H9 (cell line): ENCODE measurements at regions not wholly inside any gene's neighbourhood (a gene's known extent, or its start where the extent isn't known, plus 50 kb on each side); places are given as distances from the start of the nearest gene placed in this dataset.
A peak's percentile ranks its signal among the peaks of the same experiment; 100 is the strongest.

Experiments
- DNase-seq: peaks from one replicate; pipeline ENCODE4 v3.0.0-alpha.2; 2017
- H2AFZ ChIP-seq: one replicate; pipeline ENCODE4 v1.6.1; 2013; ENCODE audit warnings: mild to moderate bottlenecking, low read length, control low read depth, moderate library complexity
- H2AK5ac ChIP-seq: 2 replicates; pipeline ENCODE4 v1.6.1; 2013; ENCODE audit warnings: low read length, control low read depth, mixed read lengths; ENCODE audit not compliant: insufficient read length
- H2BK120ac ChIP-seq: one replicate; pipeline ENCODE4 v1.6.1; 2013; ENCODE audit warnings: low read depth, mild to moderate bottlenecking, low read length, control low read depth, inconsistent platforms; ENCODE audit not compliant: poor library complexity, severe bottlenecking
- H2BK12ac ChIP-seq: 2 replicates; pipeline ENCODE4 v1.6.1; 2013; ENCODE audit warnings: low read length, control low read depth, mixed read lengths, low read depth; ENCODE audit not compliant: insufficient read length
- H2BK15ac ChIP-seq: 2 replicates; pipeline ENCODE4 v1.6.1; 2013; ENCODE audit warnings: low read depth, low read length, control low read depth
- H2BK20ac ChIP-seq: one replicate; pipeline ENCODE4 v1.6.1; 2013; ENCODE audit warnings: low read depth, mild to moderate bottlenecking, low read length, control low read depth, inconsistent platforms; ENCODE audit not compliant: poor library complexity, severe bottlenecking
- H2BK5ac ChIP-seq: 2 replicates; pipeline ENCODE4 v1.6.1; 2013; ENCODE audit warnings: low read length, control low read depth, mixed read lengths; ENCODE audit not compliant: insufficient read length
- H3K14ac ChIP-seq: 2 replicates; pipeline ENCODE4 v1.6.1; 2013; ENCODE audit warnings: low read length, control low read depth; ENCODE audit not compliant: insufficient read depth
- H3K18ac ChIP-seq: 2 replicates; pipeline ENCODE4 v1.6.1; 2013; ENCODE audit warnings: low read depth, mild to moderate bottlenecking, mixed read lengths, low read length, control low read depth; ENCODE audit not compliant: insufficient read length
- H3K23ac ChIP-seq: 2 replicates; pipeline ENCODE4 v1.6.1; 2013; ENCODE audit warnings: low read length, control low read depth, mixed read lengths, low read depth; ENCODE audit not compliant: insufficient read length
- H3K23me2 ChIP-seq: 2 replicates; pipeline ENCODE4 v1.6.1; 2013; ENCODE audit warnings: low read depth, mild to moderate bottlenecking, mixed read lengths, low read length, control low read depth; ENCODE audit not compliant: insufficient read length, poor library complexity, severe bottlenecking
- H3K27ac ChIP-seq: 2 replicates; pipeline ENCODE4 v1.5.1; 2013; ENCODE audit warnings: low read length, control low read depth, mixed read lengths, low read depth; ENCODE audit not compliant: insufficient read length
- H3K27me3 ChIP-seq: 2 replicates; pipeline ENCODE4 v1.6.1; 2013; ENCODE audit warnings: low read length, control low read depth, inconsistent platforms; ENCODE audit not compliant: insufficient read depth
- H3K4ac ChIP-seq: 2 replicates; pipeline ENCODE4 v1.6.1; 2013; ENCODE audit warnings: low read depth, mild to moderate bottlenecking, control low read depth, inconsistent platforms, low read length, moderate library complexity
- H3K4me1 ChIP-seq: 2 replicates; pipeline ENCODE4 v1.6.1; 2013; ENCODE audit warnings: low read length, control low read depth, inconsistent platforms; ENCODE audit not compliant: insufficient read depth
- H3K4me2 ChIP-seq: 2 replicates; pipeline ENCODE4 v1.6.1; 2013; ENCODE audit warnings: low read length, control low read depth, mixed read lengths; ENCODE audit not compliant: insufficient read length, insufficient read depth
- H3K56ac ChIP-seq: 2 replicates; pipeline ENCODE4 v1.6.1; 2013; ENCODE audit warnings: low read depth, mild to moderate bottlenecking, mixed read lengths, low read length, control low read depth; ENCODE audit not compliant: insufficient read length
- H3K79me1 ChIP-seq: 2 replicates; pipeline ENCODE4 v1.6.1; 2013; ENCODE audit warnings: low read depth, mild to moderate bottlenecking, moderate library complexity, low read length, control low read depth, inconsistent platforms; ENCODE audit not compliant: insufficient read depth, poor library complexity, severe bottlenecking
- H3K79me2 ChIP-seq: 2 replicates; pipeline ENCODE4 v1.6.1; 2013; ENCODE audit warnings: low read length, control low read depth, inconsistent platforms; ENCODE audit not compliant: insufficient read depth
- H3K9ac ChIP-seq: 2 replicates; pipeline ENCODE4 v1.6.1; 2013; ENCODE audit warnings: low read length, control low read depth, mixed read lengths; ENCODE audit not compliant: insufficient read length; ENCODE audit errors: extremely low read depth
- H3K9me3 ChIP-seq: one replicate; pipeline ENCODE4 v1.6.1; 2013; ENCODE audit warnings: low read depth, low read length, inconsistent platforms; ENCODE audit not compliant: control insufficient read depth
- H3T11ph ChIP-seq: one replicate; pipeline ENCODE4 v1.6.1; 2013; ENCODE audit warnings: mild to moderate bottlenecking, low read length, control low read depth, inconsistent platforms
- H4K20me1 ChIP-seq: one replicate; pipeline ENCODE4 v1.6.1; 2013; ENCODE audit not compliant: control insufficient read depth, insufficient read length, insufficient read depth
- H4K5ac ChIP-seq: 2 replicates; pipeline ENCODE4 v1.6.1; 2013; ENCODE audit warnings: low read depth, mild to moderate bottlenecking, mixed read lengths, low read length, control low read depth; ENCODE audit not compliant: insufficient read length
- H4K8ac ChIP-seq: replicated peaks from 2 replicates; pipeline ENCODE4 v1.6.1; 2013; ENCODE audit warnings: low read length, control low read depth, mixed read lengths, low read depth; ENCODE audit not compliant: insufficient read length
- H4K91ac ChIP-seq: 2 replicates; pipeline ENCODE4 v1.6.1; 2013; ENCODE audit warnings: low read depth, mild to moderate bottlenecking, moderate library complexity, mixed read lengths, low read length, control low read depth; ENCODE audit not compliant: insufficient read length
- H3K27ac Mint-ChIP-seq, 3 experiments: 2 replicates in 2 of 3; 3 replicates in 1 of 3; pipeline ENCODE4 v1.8.0; 2020 to 2021; ENCODE audit warnings: mixed read lengths in 3 of 3, mild to moderate bottlenecking in 1 of 3, moderate library complexity in 1 of 3
- H3K27me3 Mint-ChIP-seq: 2 replicates; pipeline ENCODE4 v1.8.0; 2021; ENCODE audit warnings: low read depth, mild to moderate bottlenecking, moderate library complexity, mixed read lengths
- H3K36me3 Mint-ChIP-seq, 3 experiments: 2 replicates in 2 of 3; 3 replicates in 1 of 3; pipeline ENCODE4 v1.8.0; 2020 to 2021; ENCODE audit warnings: low read depth in 3 of 3, mixed read lengths in 3 of 3; ENCODE audit not compliant: insufficient read depth in 1 of 3
- H3K4me1 Mint-ChIP-seq, 2 experiments: 2 replicates each; pipeline ENCODE4 v1.8.0; 2020; ENCODE audit warnings: mixed read lengths in 2 of 2
- H3K4me3 Mint-ChIP-seq, 2 experiments: 2 replicates in 1 of 2; 3 replicates in 1 of 2; pipeline ENCODE4 v1.8.0; 2020 to 2021; ENCODE audit warnings: mild to moderate bottlenecking in 2 of 2, mixed read lengths in 2 of 2, moderate library complexity in 1 of 2
- H3K9me3 Mint-ChIP-seq, 2 experiments: 2 replicates in 1 of 2; 3 replicates in 1 of 2; pipeline ENCODE4 v1.8.0; 2020; ENCODE audit warnings: mild to moderate bottlenecking in 2 of 2, mixed read lengths in 2 of 2, moderate library complexity in 1 of 2
- CTCF ChIP-seq: fragments of 200-600 bp; sonication (generic); conservative IDR thresholded peaks from 3 replicates; pipeline ENCODE4 v1.8.0; 2021; ENCODE audit warnings: antibody characterized with exemption, mild to moderate bottlenecking
- WGBS: extraction: QIAGEN DNeasy Blood & Tissue Kit; methylation state at CpG from one replicate; pipeline ENCODE4 v1.1.7; 2013; ENCODE audit warnings: missing lambda C conversion rate, low lambda C conversion rate, mixed read lengths; ENCODE audit not compliant: insufficient read length; ENCODE audit errors: extremely low coverage; 5-methylcytosine and 5-hydroxymethylcytosine counted together

- Histone ChIP-seq H3K79me1 (no peaks in the 10 kb centered on the region), H2BK15ac (no peak overlapping the region), H4K5ac (no peak overlapping the region), H3K27ac (no peak overlapping the region), H3K14ac (no peak overlapping the region), H3K4me2 (no peak overlapping the region), H2BK120ac (no peak overlapping the region), H2AK5ac (no peak overlapping the region), H3K79me2 (no peaks in the 10 kb centered on the region), H2BK20ac (no peak overlapping the region), H3K9ac (no peak overlapping the region), H3K23me2 (no peaks in the 10 kb centered on the region), H3K27me3 (no peaks in the 10 kb centered on the region), H3K4me1 (no peaks in the 10 kb centered on the region), H3K4ac (no peak overlapping the region), H2BK12ac (no peak overlapping the region), H3K9me3 (no peaks in the 10 kb centered on the region), H3K18ac (no peak overlapping the region), H3K23ac (no peak overlapping the region), H2AFZ (no peak overlapping the region), H2BK5ac (no peak overlapping the region), H4K91ac (no peak overlapping the region), H4K8ac (no peak overlapping the region), H4K20me1 (no peaks in the 10 kb centered on the region), H3T11ph (no peak overlapping the region), H3K56ac (no peak overlapping the region)
- TF ChIP-seq CTCF: peak; percentile 71
- Mint-ChIP-seq H3K9me3 (peaks cover 0 to 2% of the 10 kb centered on the region in 2 experiments; a peak in 2 of 5 replicates), H3K36me3 (no peaks in the 10 kb centered on the region), H3K27ac (no peak overlapping the region), H3K4me3 (no peak overlapping the region), H3K27me3 (peaks cover 2% of the 10 kb centered on the region), H3K4me1 (peaks cover 0 to 9% of the 10 kb centered on the region in 2 experiments; a peak in 3 of 4 replicates)
- no CpG with 5 or more reads among the region's 9 CpGs for WGBS
- peak; percentile 55 for DNase-seq
Observed at GRCh38 chr2:9778012-9778411, 65.3 kb upstream of the TAF1B start.
